H1 (cell line): ENCODE measurements at regions not wholly inside any gene's neighbourhood (a gene's known extent, or its start where the extent isn't known, plus 50 kb on each side); places are given as distances from the start of the nearest gene placed in this dataset.
A peak's percentile ranks its signal among the peaks of the same experiment; 100 is the strongest.

Experiments
- CTCF ChIA-PET: fragments of 300-600 bp; sonication (Branson Sonifier 250); formaldehyde crosslinking; loops from one replicate; lab custom pipeline; 2021; ENCODE audit not compliant: partially characterized antibody; lab: Charles Lee
- POLR2A ChIA-PET: fragments of 300-600 bp; sonication (Branson Sonifier 250); formaldehyde crosslinking; loops from one replicate; lab custom pipeline; 2021; ENCODE audit warnings: inconsistent platforms; ENCODE audit not compliant: partially characterized antibody; lab: Charles Lee
- DNase-seq, 2 experiments: peaks; one replicate each; pipeline versions ENCODE4 v3.0.0 to v3.0.0-alpha.2; 2010 to 2022; ENCODE audit warnings: low spot score in 2 of 2, low read depth in 1 of 2, mixed read lengths in 1 of 2
- FAIRE-seq: peaks from 2 replicates; lab custom pipeline; 2011; peaks lifted over from hg19 to GRCh38; lab: Jason Lieb, UNC
- H2AFZ ChIP-seq: 2 replicates; pipeline ENCODE4 v1.8.1; 2012; ENCODE audit warnings: low read length, inconsistent platforms
- H2AK5ac ChIP-seq: 2 replicates; pipeline ENCODE4 v1.6.1; 2013; ENCODE audit warnings: low read depth, low read length
- H2BK120ac ChIP-seq: replicated peaks from 2 replicates; pipeline ENCODE3; 2013; ENCODE audit warnings: low read depth, low read length, inconsistent platforms
- H2BK12ac ChIP-seq: 2 replicates; pipeline ENCODE4 v1.6.1; 2013; ENCODE audit warnings: low read depth, low read length
- H2BK15ac ChIP-seq: 2 replicates; pipeline ENCODE4 v1.6.1; 2013; ENCODE audit warnings: low read length
- H2BK20ac ChIP-seq: 2 replicates; pipeline ENCODE4 v1.6.1; 2013; ENCODE audit warnings: low read length
- H2BK5ac ChIP-seq: 2 replicates; pipeline ENCODE4 v1.6.1; 2013; ENCODE audit warnings: low read depth, low read length
- H3K14ac ChIP-seq: 2 replicates; pipeline ENCODE4 v1.6.1; 2013; ENCODE audit warnings: inconsistent platforms; ENCODE audit not compliant: insufficient read length
- H3K18ac ChIP-seq: 2 replicates; pipeline ENCODE4 v1.6.1; 2013; ENCODE audit warnings: low read length; ENCODE audit errors: extremely low read depth
- H3K23ac ChIP-seq: 2 replicates; pipeline ENCODE4 v1.6.1; 2013; ENCODE audit warnings: inconsistent platforms; ENCODE audit not compliant: insufficient read length
- H3K23me2 ChIP-seq: 2 replicates; pipeline ENCODE4 v1.6.1; 2013; ENCODE audit warnings: low read depth, low read length
- H3K27ac ChIP-seq: 2 replicates; pipeline ENCODE4 v1.6.1; 2011; ENCODE audit warnings: low read depth, low read length, inconsistent platforms
- H3K27me3 ChIP-seq, 4 experiments: replicated peaks in 1 of 4; 1 replicate in 1 of 4; 2 replicates in 3 of 4; pipeline versions ENCODE4 v1.6.1 to v1.8.1; 2011 to 2013; ENCODE audit warnings: low read length in 3 of 4, mild to moderate bottlenecking in 3 of 4, inconsistent platforms in 2 of 4, mixed read lengths in 2 of 4, moderate library complexity in 1 of 4; ENCODE audit not compliant: control insufficient read depth in 3 of 4, insufficient read depth in 3 of 4; ENCODE audit errors: extremely low read depth in 1 of 4
- H3K36me3 ChIP-seq, 4 experiments: 2 replicates each; pipeline versions ENCODE4 v1.6.1 to v1.8.1; 2011 to 2013; ENCODE audit warnings: mild to moderate bottlenecking in 4 of 4, low read length in 3 of 4, moderate library complexity in 2 of 4, control low read depth in 1 of 4, inconsistent platforms in 1 of 4; ENCODE audit not compliant: insufficient read depth in 4 of 4, control insufficient read depth in 2 of 4
- H3K4ac ChIP-seq: replicated peaks from 2 replicates; pipeline ENCODE3; 2013; ENCODE audit warnings: low read length, low read depth, mixed read lengths, inconsistent platforms; ENCODE audit not compliant: insufficient read length
- H3K4me1 ChIP-seq, 4 experiments: replicated peaks in 1 of 4; 1 replicate in 1 of 4; 2 replicates in 3 of 4; pipeline versions ENCODE4 v1.6.1 to v1.8.1; 2011 to 2013; ENCODE audit warnings: low read length in 3 of 4, inconsistent platforms in 2 of 4, mixed read lengths in 1 of 4; ENCODE audit not compliant: insufficient read depth in 4 of 4, control insufficient read depth in 3 of 4
- H3K4me2 ChIP-seq, 2 experiments: 2 replicates each; pipeline versions ENCODE4 v1.6.1 to v1.8.1; 2011 to 2013; ENCODE audit warnings: low read depth in 2 of 2, low read length in 2 of 2, control low read depth in 1 of 2, inconsistent platforms in 1 of 2, mild to moderate bottlenecking in 1 of 2; ENCODE audit not compliant: insufficient read depth in 1 of 2
- H3K4me3 ChIP-seq, 4 experiments: fragments of 200-600, 300-600 bp in 1 of 4; sonication (generic), shearing (Covaris generic), sonication (Bioruptor Twin) in 1 of 4; 2 replicates each; pipeline versions ENCODE4 v1.5.1 to v1.8.1; 2011 to 2016; ENCODE audit warnings: low read length in 4 of 4, low read depth in 3 of 4, control low read depth in 2 of 4, inconsistent platforms in 2 of 4, mild to moderate bottlenecking in 2 of 4, mixed read lengths in 1 of 4, moderate library complexity in 1 of 4; ENCODE audit not compliant: insufficient read depth in 2 of 4; ENCODE audit errors: extremely low read depth in 1 of 4
- H3K56ac ChIP-seq: replicated peaks from 2 replicates; pipeline ENCODE3; 2013; ENCODE audit warnings: low read depth, mild to moderate bottlenecking, mixed read lengths, low read length, inconsistent platforms; ENCODE audit not compliant: insufficient read length
- H3K79me1 ChIP-seq: 2 replicates; pipeline ENCODE4 v1.6.1; 2013; ENCODE audit warnings: low read depth, low read length, control low read depth
- H3K79me2 ChIP-seq, 2 experiments: 2 replicates each; pipeline versions ENCODE4 v1.6.1 to v1.8.1; 2012 to 2013; ENCODE audit warnings: low read length in 2 of 2, mild to moderate bottlenecking in 2 of 2, inconsistent platforms in 1 of 2; ENCODE audit not compliant: insufficient read depth in 2 of 2, control insufficient read depth in 1 of 2
- H3K9ac ChIP-seq, 4 experiments: replicated peaks in 1 of 4; 1 replicate in 1 of 4; 2 replicates in 3 of 4; pipeline versions ENCODE4 v1.6.1 to v1.8.1; 2011 to 2013; ENCODE audit warnings: low read depth in 3 of 4, low read length in 3 of 4, control low read depth in 2 of 4, mild to moderate bottlenecking in 2 of 4, moderate library complexity in 2 of 4, inconsistent platforms in 1 of 4; ENCODE audit errors: extremely low read depth in 1 of 4
- H3K9me3 ChIP-seq, 2 experiments: 2 replicates each; pipeline versions ENCODE4 v1.6.1 to v1.8.1; 2012 to 2013; ENCODE audit warnings: mild to moderate bottlenecking in 2 of 2, moderate library complexity in 2 of 2, control low read depth in 1 of 2, inconsistent platforms in 1 of 2, low read depth in 1 of 2, low read length in 1 of 2, mixed read lengths in 1 of 2; ENCODE audit not compliant: insufficient read depth in 2 of 2
- H4K20me1 ChIP-seq, 2 experiments: replicated peaks in 1 of 2; 2 replicates each; pipeline versions ENCODE3 to v1.8.1; 2011 to 2013; ENCODE audit warnings: inconsistent platforms in 2 of 2, low read length in 2 of 2, mild to moderate bottlenecking in 1 of 2; ENCODE audit not compliant: insufficient read depth in 2 of 2, control insufficient read depth in 1 of 2
- H4K5ac ChIP-seq: 2 replicates; pipeline ENCODE4 v1.6.1; 2013; ENCODE audit warnings: low read length, low read depth, mixed read lengths, inconsistent platforms; ENCODE audit not compliant: insufficient read length
- H4K8ac ChIP-seq: 2 replicates; pipeline ENCODE4 v1.8.0; 2013; ENCODE audit warnings: mild to moderate bottlenecking, moderate library complexity, low read length, inconsistent platforms; ENCODE audit not compliant: insufficient read depth; ENCODE audit errors: extremely low read depth
- H4K91ac ChIP-seq: replicated peaks from 2 replicates; pipeline ENCODE3; 2013; ENCODE audit warnings: low read length, mixed read lengths, inconsistent platforms; ENCODE audit not compliant: insufficient read length
- BCL11A ChIP-seq, 2 experiments: IDR thresholded peaks; one replicate each; pipeline ENCODE4 v1.6.1; 2011; ENCODE audit warnings: low read depth in 2 of 2, low read length in 2 of 2, mild to moderate bottlenecking in 2 of 2
- POU5F1 ChIP-seq: IDR thresholded peaks from 2 replicates; pipeline ENCODE4 v1.6.1; 2011; ENCODE audit warnings: low read depth, mild to moderate bottlenecking, low read length, moderate library complexity
- SP2 ChIP-seq: IDR thresholded peaks from 2 replicates; pipeline ENCODE4 v1.6.1; 2012; ENCODE audit warnings: mild to moderate bottlenecking, low read length, inconsistent platforms
- SRF ChIP-seq: IDR thresholded peaks from 2 replicates; pipeline ENCODE4 v1.6.1; 2011; ENCODE audit warnings: mild to moderate bottlenecking, low read depth, low read length, moderate library complexity
- WGBS, 2 experiments: shearing (Covaris generic) in 1 of 2; methylation state at CpG; one replicate each; pipeline versions ENCODE4 v1.1.6 to v1.1.7; 2013 to 2015; ENCODE audit warnings: low lambda C conversion rate in 2 of 2, mixed read lengths in 2 of 2, inconsistent platforms in 1 of 2, low coverage in 1 of 2, missing lambda C conversion rate in 1 of 2; ENCODE audit not compliant: insufficient replicate concordance in 2 of 2, insufficient coverage in 1 of 2, insufficient read length in 1 of 2; ENCODE audit errors: extremely low coverage in 1 of 2, missing lambda C conversion rate in 1 of 2; 5-methylcytosine and 5-hydroxymethylcytosine counted together

DNA sequence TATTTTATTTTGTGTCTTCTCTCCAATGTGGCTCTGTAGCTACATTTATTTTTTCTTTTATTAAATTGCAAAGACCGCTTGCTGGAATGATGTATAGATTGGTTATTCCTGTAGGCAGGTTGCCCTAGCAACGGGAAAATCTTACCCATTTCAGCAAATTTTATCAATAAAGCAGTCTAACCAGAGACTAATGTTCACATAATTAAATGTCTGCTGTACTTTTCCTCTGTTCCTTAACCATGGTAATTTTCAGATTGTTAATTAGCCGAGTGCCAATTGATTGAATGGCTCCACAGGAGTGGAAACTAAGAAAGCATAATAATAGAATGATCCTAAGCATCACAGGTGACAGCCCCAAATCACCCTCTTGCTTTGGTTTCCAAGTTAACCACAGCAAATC is 134.8 kb downstream of the BASP1 start:
- no peak overlapping the region for H2BK15ac ChIP-seq
- 0 out of 4 replicates have a peak, but pooled peaks cover 0 to under 1% of the 10 kb centered on the region in 2 experiments for H3K9me3 ChIP-seq
- H2BK12ac ChIP-seq, result no peak overlapping the region
- 68% methylated on average over 3 of the region's 3 CpGs; no CpG with 5 or more reads in 1 of the 2 experiments for WGBS, 2 experiments
- peaks cover 0 to 7% (median 2%) of the 10 kb centered on the region in 4 experiments; a peak in 3 of 7 replicates for H3K4me1 ChIP-seq
- peak in 1 of 2 experiments; percentile 52 for TF ChIP-seq BCL11A (IDR thresholded peaks at IDR 0.05; ENCODE audit: low read depth in 2 of 2, low read length in 2 of 2)
- no peak for TF ChIP-seq SP2
- TF ChIP-seq SRF, result no peak
- TF ChIP-seq POU5F1, result no peak
- TF ChIP-seq, all 59 proteins: peak for 1
- Histone ChIP-seq H2AK5ac (no peak overlapping the region), H3K23ac (no peak overlapping the region), H4K20me1 (no peaks in the 10 kb centered on the region), H3K79me2 (no peaks in the 10 kb centered on the region), H3K18ac (no peak overlapping the region), H4K8ac (no peak overlapping the region), H2BK20ac (no peak overlapping the region), H4K5ac (no peak overlapping the region), H3K27me3 (no peaks in the 10 kb centered on the region), H3K23me2 (no peaks in the 10 kb centered on the region), H3K9ac (no peak overlapping the region), H2BK120ac (no peak overlapping the region), H2BK5ac (no peak overlapping the region), H3K4me2 (peak overlapping the region in 1 of 2 experiments; percentile 23; a peak in 1 of 4 replicates), H3K79me1 (no peaks in the 10 kb centered on the region), H2AFZ (no peak overlapping the region), H3K14ac (no peak overlapping the region), H4K91ac (no peak overlapping the region), H3K27ac (no peak overlapping the region; the same call in 1 of the 2 replicates), H3K56ac (no peak overlapping the region), H3K36me3 (no peaks in the 10 kb centered on the region), H3K4me3 (no peak overlapping the region), H3K4ac (no peak overlapping the region)
- CTCF ChIA-PET, result interaction anchor here (0.6 kb wide), 1 partner anchor 305 kb away, joined by 3 read pairs; no protein-coding TSS in a partner anchor
- POLR2A ChIA-PET, result no interaction called here
- DNase-seq, result no peak
- FAIRE-seq, result no peak
